HG03066 (cell line): ENCODE measurements at regions not wholly inside any gene's neighbourhood (a gene's known extent, or its start where the extent isn't known, plus 50 kb on each side); places are given as distances from the start of the nearest gene placed in this dataset.
"Not testable (repeated sequence)": the region's sequence is repeated elsewhere in the genome, so short reads cannot be mapped to it uniquely, and the experiment has no call there.

Experiments used
- ATAC-seq: cut with Tn5 transposase; IDR thresholded peaks from one replicate; pipeline ENCODE4 v1.9.1; 2021; ENCODE audit warnings: low read depth; ENCODE audit not compliant: unreplicated experiment

GRCh38 chr12:42935756-42936155 is 346.2 kb upstream of the PRICKLE1 start:
- no peak for ATAC-seq

- no peak for ATAC-seq
Observed at GRCh38 chr12:42935090-42935489, 345.5 kb upstream of the PRICKLE1 start.

GRCh38 chr12:42933461-42934081 is 344.0 kb upstream of the PRICKLE1 start:
- no peak for ATAC-seq

GRCh38 chr12:42932936-42933335 is 343.4 kb upstream of the PRICKLE1 start:
- no peak for ATAC-seq

GRCh38 chr12:42926232-42926631 is 336.7 kb upstream of the PRICKLE1 start:
- ATAC-seq = no peak

GRCh38 chr12:42924482-42924881 is 334.9 kb upstream of the PRICKLE1 start:
- ATAC-seq = no peak

- ATAC-seq = no peak
Observed at GRCh38 chr12:42923583-42923982, 334.0 kb upstream of the PRICKLE1 start.

GRCh38 chr12:42923156-42923555 is 333.6 kb upstream of the PRICKLE1 start:
- no peak for ATAC-seq

GRCh38 chr12:42922505-42922850 is 332.9 kb upstream of the PRICKLE1 start:
- no peak for ATAC-seq

GRCh38 chr12:42921741-42922504 is 332.4 kb upstream of the PRICKLE1 start:
- no peak for ATAC-seq

GRCh38 chr12:42919691-42920090 is 330.1 kb upstream of the PRICKLE1 start:
- ATAC-seq = no peak

GRCh38 chr12:42918443-42918842 is 328.9 kb upstream of the PRICKLE1 start:
- no peak for ATAC-seq

GRCh38 chr12:42916143-42916542 is 326.6 kb upstream of the PRICKLE1 start:
- no peak for ATAC-seq

- no peak for ATAC-seq
Observed at GRCh38 chr12:42915426-42915825, 325.9 kb upstream of the PRICKLE1 start.

- no peak for ATAC-seq
Observed at GRCh38 chr12:42912367-42912766, 322.8 kb upstream of the PRICKLE1 start.

- ATAC-seq = no peak
Observed at GRCh38 chr12:42910656-42911055, 321.1 kb upstream of the PRICKLE1 start.

GRCh38 chr12:42908712-42909111 is 319.2 kb upstream of the PRICKLE1 start:
- ATAC-seq = no peak

GRCh38 chr12:42906801-42907200 is 317.3 kb upstream of the PRICKLE1 start:
- ATAC-seq = not testable (repeated sequence)

GRCh38 chr12:42905419-42905705 is 315.8 kb upstream of the PRICKLE1 start:
- ATAC-seq = no peak

- no peak for ATAC-seq
Observed at GRCh38 chr12:42904683-42905418, 315.3 kb upstream of the PRICKLE1 start.

GRCh38 chr12:42903736-42904135 is 314.2 kb upstream of the PRICKLE1 start:
- ATAC-seq = no peak

GRCh38 chr12:42902001-42902400 is 312.5 kb upstream of the PRICKLE1 start:
- no peak for ATAC-seq
